Smooth muscle cell (in vitro differentiated cells): ENCODE measurements at regions not wholly inside any gene's neighbourhood (a gene's known extent, or its start where the extent isn't known, plus 50 kb on each side); places are given as distances from the start of the nearest gene placed in this dataset.

ENCODE experiments used
- DNase-seq: peaks from one replicate; lab custom pipeline; 2025; ENCODE audit not compliant: unreplicated experiment; lab: John Stamatoyannopoulos, UW
- H2AFZ ChIP-seq: fragments of 200-600 bp; sonication (generic); 2 replicates; pipeline ENCODE4 v1.6.0; 2016; ENCODE audit warnings: antibody characterized with exemption, low read depth, mild to moderate bottlenecking
- H3F3A ChIP-seq: fragments of 200-600 bp; sonication (generic); 2 replicates; pipeline ENCODE4 v1.6.0; 2017; ENCODE audit warnings: antibody characterized with exemption, low read depth
- H3K27ac ChIP-seq: fragments of 200-600 bp; sonication (generic); 2 replicates; pipeline ENCODE4 v1.5.1; 2016; ENCODE audit warnings: low read depth, mild to moderate bottlenecking
- H3K27me3 ChIP-seq: fragments of 200-600 bp; sonication (generic); 2 replicates; pipeline ENCODE4 v1.6.1; 2016; ENCODE audit warnings: low read depth, mild to moderate bottlenecking
- H3K36me3 ChIP-seq: fragments of 200-600 bp; sonication (generic); 2 replicates; pipeline ENCODE4 v1.5.1; 2016; ENCODE audit warnings: low read depth
- H3K4me1 ChIP-seq: fragments of 200-600 bp; sonication (generic); 2 replicates; pipeline ENCODE4 v1.5.1; 2016; ENCODE audit warnings: low read depth
- H3K4me2 ChIP-seq: fragments of 200-600 bp; sonication (generic); 2 replicates; pipeline ENCODE4 v1.6.0; 2016; ENCODE audit warnings: mild to moderate bottlenecking
- H3K4me3 ChIP-seq: fragments of 200-600 bp; sonication (generic); 2 replicates; pipeline ENCODE4 v1.5.1; 2016; ENCODE audit warnings: mild to moderate bottlenecking
- H3K79me2 ChIP-seq: fragments of 200-600 bp; sonication (generic); 2 replicates; pipeline ENCODE4 v1.6.0; 2016; ENCODE audit warnings: low read depth, mild to moderate bottlenecking
- H3K9ac ChIP-seq: fragments of 200-600 bp; sonication (generic); 2 replicates; pipeline ENCODE4 v1.6.0; 2016; ENCODE audit warnings: low read depth
- H3K9me3 ChIP-seq: fragments of 200-600 bp; sonication (generic); replicated peaks from 2 replicates; pipeline ENCODE4 v1.5.1; 2016; ENCODE audit warnings: low read depth
- H4K20me1 ChIP-seq: fragments of 200-600 bp; sonication (generic); 2 replicates; pipeline ENCODE4 v1.6.0; 2016; ENCODE audit warnings: low read depth
- CTCF ChIP-seq: fragments of 200-600 bp; sonication (generic); IDR thresholded peaks from 2 replicates; pipeline ENCODE4 v1.5.1; 2017; ENCODE audit warnings: borderline replicate concordance, mild to moderate bottlenecking, antibody characterized with exemption; ENCODE audit not compliant: insufficient read depth, poor library complexity, severe bottlenecking
- WGBS: methylation state at CpG from one replicate; pipeline ENCODE4 v1.1.7; 2016; ENCODE audit warnings: low lambda C conversion rate; 5-methylcytosine and 5-hydroxymethylcytosine counted together

- H4K20me1 ChIP-seq = no peaks in the 10 kb centered on the region
- H2AFZ ChIP-seq = no peak overlapping the region
- no peak overlapping the region for H3K9ac ChIP-seq
- H3K4me3 ChIP-seq = no peak overlapping the region
- TF ChIP-seq CTCF = no peak
- no peaks in the 10 kb centered on the region for H3K27me3 ChIP-seq
- no peaks in the 10 kb centered on the region for H3K36me3 ChIP-seq
- no peaks in the 10 kb centered on the region for H3K79me2 ChIP-seq
- no peak overlapping the region for H3K4me2 ChIP-seq
- H3K4me1 ChIP-seq = no peaks in the 10 kb centered on the region
- no peak for DNase-seq
- no peaks in the 10 kb centered on the region for H3K9me3 ChIP-seq
- no peak overlapping the region for H3K27ac ChIP-seq
- no peaks in the 10 kb centered on the region for H3F3A ChIP-seq
Observed at GRCh38 chr20:11136691-11137090, 462.9 kb upstream of the JAG1 start.

GRCh38 chr20:11137688-11138087 is 463.9 kb upstream of the JAG1 start:
- WGBS = 58% methylated on average over 3 of the region's 3 CpGs
- no peak overlapping the region for H3K9ac ChIP-seq
- no peak for DNase-seq

GRCh38 chr20:11140359-11140758 is 466.6 kb upstream of the JAG1 start:
- H3K4me3 ChIP-seq = no peak overlapping the region
- no peak for DNase-seq
- no peaks in the 10 kb centered on the region for H3K4me1 ChIP-seq
- H3K4me2 ChIP-seq = no peak overlapping the region
- H3K9ac ChIP-seq = no peak overlapping the region
- no peak overlapping the region for H2AFZ ChIP-seq
- H3K27ac ChIP-seq = peak overlapping the region; percentile 7
- H3K27me3 ChIP-seq = no peaks in the 10 kb centered on the region
- H3K36me3 ChIP-seq = no peaks in the 10 kb centered on the region
- no peaks in the 10 kb centered on the region for H4K20me1 ChIP-seq
- H3F3A ChIP-seq = no peaks in the 10 kb centered on the region
- H3K9me3 ChIP-seq = no peaks in the 10 kb centered on the region
- no peaks in the 10 kb centered on the region for H3K79me2 ChIP-seq
- no peak for TF ChIP-seq CTCF
- WGBS = 50% methylated on average over 3 of the region's 3 CpGs

More at GRCh38 chr20:11137688-11138087, 463.9 kb upstream of the JAG1 start:
- H3K4me3 ChIP-seq = no peak overlapping the region
- no peaks in the 10 kb centered on the region for H3K9me3 ChIP-seq
- H3F3A ChIP-seq = no peaks in the 10 kb centered on the region
- no peak overlapping the region for H2AFZ ChIP-seq
- TF ChIP-seq CTCF = no peak
- H3K79me2 ChIP-seq = no peaks in the 10 kb centered on the region
- no peak overlapping the region for H3K4me2 ChIP-seq
- H3K4me1 ChIP-seq = no peaks in the 10 kb centered on the region
- H3K36me3 ChIP-seq = no peaks in the 10 kb centered on the region
- H3K27me3 ChIP-seq = no peaks in the 10 kb centered on the region
- no peaks in the 10 kb centered on the region for H4K20me1 ChIP-seq
- H3K27ac ChIP-seq = no peak overlapping the region

DNA sequence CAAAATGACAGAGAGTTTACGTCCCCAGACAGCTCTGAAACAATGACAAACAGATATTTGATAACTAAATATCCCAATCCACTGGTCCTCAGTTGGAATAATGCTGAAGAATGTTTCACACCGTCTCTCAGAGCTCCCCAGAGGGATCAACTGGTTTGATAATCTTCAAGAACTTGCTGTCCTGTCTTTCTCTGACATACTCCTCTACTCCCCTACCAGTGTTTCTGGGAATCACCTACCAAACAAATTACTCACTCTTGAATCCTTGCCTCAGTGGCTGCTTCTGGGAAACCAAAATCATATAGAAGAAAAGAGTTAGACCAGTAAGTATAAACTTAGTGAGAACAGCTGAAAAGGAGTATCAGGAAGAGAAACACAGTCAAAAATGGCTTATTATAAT is 469.7 kb upstream of the JAG1 start:
- Histone ChIP-seq H3K9me3 (no peaks in the 10 kb centered on the region), H3K4me1 (no peaks in the 10 kb centered on the region), H3K79me2 (no peaks in the 10 kb centered on the region), H2AFZ (peak overlapping the region; percentile 28), H3K27me3 (no peaks in the 10 kb centered on the region), H3K27ac (no peak overlapping the region), H3K36me3 (no peaks in the 10 kb centered on the region), H3F3A (no peaks in the 10 kb centered on the region), H3K4me2 (no peak overlapping the region), H3K4me3 (no peak overlapping the region), H3K9ac (no peak overlapping the region), H4K20me1 (no peaks in the 10 kb centered on the region)
- 57% methylated on average over 2 of the region's 2 CpGs for whole genome bisulfite sequencing
- DNase-seq = no peak
- TF ChIP-seq CTCF = no peak
